ENCODE measurements at regions not wholly inside any gene's neighbourhood (a gene's known extent, or its start where the extent isn't known, plus 50 kb on each side); places are given as distances from the start of the nearest gene placed in this dataset.
"Not testable (repeated sequence)": the region's sequence is repeated elsewhere in the genome, so short reads cannot be mapped to it uniquely, and the experiment has no call there.

- Histone ChIP-seq H2AFZ (ENCODE audit: low read depth, low read length) (no peak overlapping the region), H3K4me3 (ENCODE audit: low read length) (no peak overlapping the region), H3F3A (ENCODE audit: insufficient read depth, low read length, poor library complexity, severe bottlenecking) (no peaks in the 10 kb centered on the region), H3K9ac (ENCODE audit: low read length) (no peak overlapping the region), H3K9me2 (ENCODE audit: insufficient read depth, low read length) (no peaks in the 10 kb centered on the region), H3K4me2 (ENCODE audit: low read length) (no peak overlapping the region), H3K27ac (ENCODE audit: low read length) (no peak overlapping the region), H4K20me1 (ENCODE audit: insufficient read depth) (no peaks in the 10 kb centered on the region), H3K9me3 (ENCODE audit: low read length) (peaks cover 5% of the 10 kb centered on the region), H3K36me3 (ENCODE audit: insufficient read depth, low read length) (no peaks in the 10 kb centered on the region), H3K79me2 (replicated peaks; ENCODE audit: insufficient read depth, low read length) (no peaks in the 10 kb centered on the region), H3K27me3 (ENCODE audit: insufficient read depth, low read depth, low read length) (no peaks in the 10 kb centered on the region)
- TF ChIP-seq REST (IDR thresholded peaks at IDR 0.05; ENCODE audit: borderline replicate concordance) (no peak), MXI1 (conservative IDR thresholded peaks at IDR 0.05; ENCODE audit: poor library complexity, severe bottlenecking) (no peak), EP300 (conservative IDR thresholded peaks at IDR 0.05; ENCODE audit: poor library complexity, severe bottlenecking) (no peak), RAD21 (conservative IDR thresholded peaks at IDR 0.05) (no peak), SMC3 (conservative IDR thresholded peaks at IDR 0.05; ENCODE audit: poor library complexity) (no peak), EZH2 (IDR thresholded peaks at IDR 0.05; ENCODE audit: borderline replicate concordance, insufficient read depth, low read length, poor library complexity, severe bottlenecking) (no peak)
Observed at GRCh38 chr14:92248696-92249095, 74.3 kb upstream of the SLC24A4 start.

GRCh38 chr14:92250366-92250765 lies 72.6 kb upstream of the SLC24A4 start:
- not testable (repeated sequence) for H3K4me2 ChIP-seq (ENCODE audit: low read length); H3K79me2 ChIP-seq (replicated peaks; ENCODE audit: insufficient read depth, low read length); H3K27me3 ChIP-seq (ENCODE audit: insufficient read depth, low read depth, low read length); H3K36me3 ChIP-seq (ENCODE audit: insufficient read depth, low read length); H4K20me1 ChIP-seq (ENCODE audit: insufficient read depth); H3K9ac ChIP-seq (ENCODE audit: low read length); H3F3A ChIP-seq (ENCODE audit: insufficient read depth, low read length, poor library complexity, severe bottlenecking); H3K9me3 ChIP-seq (ENCODE audit: low read length); H3K27ac ChIP-seq (ENCODE audit: low read length); H2AFZ ChIP-seq (ENCODE audit: low read depth, low read length); H3K9me2 ChIP-seq (ENCODE audit: insufficient read depth, low read length); H3K4me3 ChIP-seq (ENCODE audit: low read length)

- TF ChIP-seq EP300 (conservative IDR thresholded peaks at IDR 0.05; ENCODE audit: poor library complexity, severe bottlenecking): no peak
- no peak for TF ChIP-seq MXI1 (conservative IDR thresholded peaks at IDR 0.05; ENCODE audit: poor library complexity, severe bottlenecking)
- TF ChIP-seq CTCF (IDR thresholded peaks at IDR 0.05; ENCODE audit: poor library complexity, severe bottlenecking): no peak
- no peak for TF ChIP-seq TAF1 (IDR thresholded peaks at IDR 0.05; ENCODE audit: low read depth)
- H2AFZ ChIP-seq (ENCODE audit: low read depth, low read length): peak overlapping the region; percentile 1
- no peaks in the 10 kb centered on the region for H3K9me2 ChIP-seq (ENCODE audit: insufficient read depth, low read length)
- H3K36me3 ChIP-seq (ENCODE audit: insufficient read depth, low read length): no peaks in the 10 kb centered on the region
- H3K9me3 ChIP-seq (ENCODE audit: low read length): no peaks in the 10 kb centered on the region
- H3K79me2 ChIP-seq (replicated peaks; ENCODE audit: insufficient read depth, low read length): no peaks in the 10 kb centered on the region
- H3F3A ChIP-seq (ENCODE audit: insufficient read depth, low read length, poor library complexity, severe bottlenecking): no peaks in the 10 kb centered on the region
- no peaks in the 10 kb centered on the region for H3K27me3 ChIP-seq (ENCODE audit: insufficient read depth, low read depth, low read length)
- H4K20me1 ChIP-seq (ENCODE audit: insufficient read depth): no peaks in the 10 kb centered on the region
- H3K9ac ChIP-seq (ENCODE audit: low read length): peak overlapping the region; percentile 29
- peak overlapping the region; percentile 45 for H3K4me3 ChIP-seq (ENCODE audit: low read length)
- peak overlapping the region; percentile 24 for H3K27ac ChIP-seq (ENCODE audit: low read length)
- H3K4me2 ChIP-seq (ENCODE audit: low read length): no peak overlapping the region
Observed at GRCh38 chr14:92252323-92252722, 70.6 kb upstream of the SLC24A4 start.
